Neural cell (in vitro differentiated cells): ENCODE measurements at regions not wholly inside any gene's neighbourhood (a gene's known extent, or its start where the extent isn't known, plus 50 kb on each side); places are given as distances from the start of the nearest gene placed in this dataset.

Experiments used
- CTCF ChIP-seq: fragments of 450-650 bp; IDR thresholded peaks from 2 replicates; pipeline ENCODE4 v1.5.1; 2014; ENCODE audit warnings: antibody characterized with exemption, mild to moderate bottlenecking, moderate library complexity; ENCODE audit not compliant: poor library complexity, severe bottlenecking
- EZH2 ChIP-seq: fragments of 200-600, 300-800 bp; shearing (Covaris generic), sonication (generic); IDR thresholded peaks from 2 replicates; pipeline ENCODE4 v1.6.1; 2014; ENCODE audit warnings: antibody characterized with exemption, low read length, borderline replicate concordance, mild to moderate bottlenecking; ENCODE audit not compliant: insufficient read depth, poor library complexity, severe bottlenecking
- MXI1 ChIP-seq: fragments of 450-650 bp; conservative IDR thresholded peaks from 2 replicates; pipeline ENCODE4 v1.6.1; 2014; ENCODE audit warnings: antibody characterized with exemption, mild to moderate bottlenecking; ENCODE audit not compliant: poor library complexity, severe bottlenecking
- RAD21 ChIP-seq: fragments of 450-650 bp; conservative IDR thresholded peaks from 2 replicates; pipeline ENCODE4 v1.6.1; 2014; ENCODE audit warnings: antibody characterized with exemption, mild to moderate bottlenecking, moderate library complexity

- no peak for TF ChIP-seq CTCF
- TF ChIP-seq EZH2 = no peak
- TF ChIP-seq MXI1 = no peak
- no peak for TF ChIP-seq RAD21
Observed at GRCh38 chr19:46921071-46921470, 60.3 kb downstream of the ARHGAP35 start.
